Activated CD4-positive, alpha-beta T cell treated with anti-CD3 and anti-CD28 coated beads for 1 hour (primary cell): ENCODE measurements at regions not wholly inside any gene's neighbourhood (a gene's known extent, or its start where the extent isn't known, plus 50 kb on each side); places are given as distances from the start of the nearest gene placed in this dataset.

Experiments
- DNase-seq: peaks from one replicate; pipeline ENCODE4 v3.0.0-alpha.2; 2020

GRCh38 chr9:107431461-107431860 lies 58.1 kb downstream of the KLF4 start:
- DNase-seq = no peak

- DNase-seq = no peak
These were observed 59.5 kb downstream of the KLF4 start for GRCh38 chr9:107430071-107430470.

GRCh38 chr9:107426126-107426525 lies 63.4 kb downstream of the KLF4 start:
- no peak for DNase-seq

GRCh38 chr9:107425101-107426025 lies 64.2 kb downstream of the KLF4 start:
- DNase-seq = peak; percentile 13

GRCh38 chr9:107423540-107423939 lies 66.0 kb downstream of the KLF4 start:
- DNase-seq = no peak

GRCh38 chr9:107422189-107423185 lies 67.1 kb downstream of the KLF4 start:
- DNase-seq = no peak

- no peak for DNase-seq
These were observed 79.1 kb downstream of the KLF4 start for GRCh38 chr9:107410420-107410819.

- DNase-seq = no peak
These were observed 79.8 kb downstream of the KLF4 start for GRCh38 chr9:107409581-107410389.

GRCh38 chr9:107407675-107408074 lies 81.9 kb downstream of the KLF4 start:
- no peak for DNase-seq

- no peak for DNase-seq
These were observed 84.1 kb downstream of the KLF4 start for GRCh38 chr9:107405511-107405910.

- DNase-seq = no peak
These were observed 84.8 kb downstream of the KLF4 start for GRCh38 chr9:107404736-107405135.

- no peak for DNase-seq
These were observed 85.4 kb downstream of the KLF4 start for GRCh38 chr9:107404161-107404560.

GRCh38 chr9:107397076-107398044 lies 92.2 kb downstream of the KLF4 start:
- no peak for DNase-seq

- no peak for DNase-seq
These were observed 95.3 kb downstream of the KLF4 start for GRCh38 chr9:107394264-107394663.

GRCh38 chr9:107390778-107391177 lies 98.8 kb downstream of the KLF4 start:
- DNase-seq = no peak

- DNase-seq = no peak
These were observed 99.3 kb downstream of the KLF4 start for GRCh38 chr9:107390279-107390678.

GRCh38 chr9:107389617-107390071 lies 99.9 kb downstream of the KLF4 start:
- DNase-seq = no peak

GRCh38 chr9:107388890-107389289 lies 100.7 kb downstream of the KLF4 start:
- DNase-seq = no peak

- no peak for DNase-seq
These were observed 102.2 kb downstream of the KLF4 start for GRCh38 chr9:107387409-107387808.

- DNase-seq = no peak
These were observed 103.2 kb downstream of the KLF4 start for GRCh38 chr9:107386396-107386795.
